ENCODE measurements at regions not wholly inside any gene's neighbourhood (a gene's known extent, or its start where the extent isn't known, plus 50 kb on each side); places are given as distances from the start of the nearest gene placed in this dataset.

DNA sequence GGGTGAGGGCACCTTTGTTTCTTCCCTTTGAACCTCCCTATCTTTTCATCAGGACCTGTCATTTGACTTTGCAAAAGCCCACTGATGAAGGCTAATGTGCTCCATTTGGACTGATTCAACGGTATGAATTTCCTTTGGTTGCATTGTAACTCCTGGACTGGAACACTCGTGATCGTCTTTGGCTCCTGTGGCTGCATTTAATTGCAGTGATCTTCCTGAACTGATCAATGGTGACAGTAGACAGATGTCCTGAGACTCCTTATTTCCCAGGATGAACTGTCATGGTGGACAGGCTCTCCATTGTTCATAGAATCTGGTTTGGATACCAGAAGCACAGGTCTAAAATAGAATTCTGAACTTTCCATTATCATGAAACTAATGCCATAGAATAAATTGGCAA lies 224.8 kb upstream of the GAP43 start:
- peaks cover 9% of the 10 kb centered on the region for H3K4me1 ChIP-seq (ENCODE audit: control insufficient read depth, insufficient read depth, low read length)
- no peak overlapping the region for H2BK15ac ChIP-seq (ENCODE audit: low read depth, low read length)
- H2BK5ac ChIP-seq (ENCODE audit: low read depth, low read length, poor library complexity, severe bottlenecking), result no peak overlapping the region
- no peaks in the 10 kb centered on the region for H3K27me3 ChIP-seq (ENCODE audit: control insufficient read depth, insufficient read depth, low read length)
- WGBS, 2 experiments (ENCODE audit: extremely low coverage in 2 of 2, insufficient read length in 1 of 2), result 100% methylated on average over 1 of the region's 3 CpGs; no CpG with 5 or more reads in 1 of the 2 experiments
- no peak overlapping the region for H4K5ac ChIP-seq (ENCODE audit: low read depth, low read length)
- BruUV-seq (replicated peaks), result no TSS peak
- H3K14ac ChIP-seq (replicated peaks; ENCODE audit: low read depth, low read length), result no peak overlapping the region
- in situ Hi-C loops (cut with MboI; ENCODE audit: low sequenced_read_pairs) (no loop called here), dilution Hi-C loops (cut with HindIII; ENCODE audit: low sequenced_read_pairs, unreplicated experiment) (no loop called here), intact Hi-C loops (cut with micrococcal nuclease) (no loop called here)
- no peaks in the 10 kb centered on the region for H3K9me3 ChIP-seq (ENCODE audit: control insufficient read depth, insufficient read depth, low read length)
- no peak overlapping the region for H3K18ac ChIP-seq (ENCODE audit: low read depth, low read length)
- no peak overlapping the region for H3K27ac ChIP-seq (ENCODE audit: insufficient read depth, low read length)
- no peak overlapping the region for H2BK120ac ChIP-seq (ENCODE audit: low read depth, low read length)
- no peak overlapping the region for H3K4ac ChIP-seq (ENCODE audit: low read depth, low read length)
- no peak overlapping the region for H4K91ac ChIP-seq (ENCODE audit: insufficient read depth, low read depth, low read length)
- CTCF ChIA-PET, result no interaction called here
- no peak overlapping the region for H2AFZ ChIP-seq (replicated peaks; ENCODE audit: low read length, poor library complexity)
- H3K9me1 ChIP-seq (ENCODE audit: insufficient read depth, low read length), result no peaks in the 10 kb centered on the region; the same call in 1 of the 2 replicates
- TF ChIP-seq NFE2L2 (IDR thresholded peaks at IDR 0.05; ENCODE audit: low read depth, low read length), result no peak
- no peak for TF ChIP-seq SMC3 (IDR thresholded peaks at IDR 0.05; ENCODE audit: low read depth, low read length)
- no peak for TF ChIP-seq RAD21 (IDR thresholded peaks at IDR 0.05; ENCODE audit: low read length)
- no peak for TF ChIP-seq CEBPB (IDR thresholded peaks at IDR 0.05; ENCODE audit: low read depth, low read length)
- TF ChIP-seq RFX5 (IDR thresholded peaks at IDR 0.05; ENCODE audit: low read depth, low read length), result no peak
- no peak for TF ChIP-seq BHLHE40 (IDR thresholded peaks at IDR 0.05; ENCODE audit: low read depth, low read length)
- no peak for TF ChIP-seq CHD1 (IDR thresholded peaks at IDR 0.05; ENCODE audit: low read depth, low read length)
- TF ChIP-seq MXI1 (IDR thresholded peaks at IDR 0.05; ENCODE audit: borderline replicate concordance, low read depth, low read length), result no peak
- no peak for TF ChIP-seq RCOR1 (IDR thresholded peaks at IDR 0.05; ENCODE audit: insufficient replicate concordance, low read length)
- TF ChIP-seq, protein P1, sequence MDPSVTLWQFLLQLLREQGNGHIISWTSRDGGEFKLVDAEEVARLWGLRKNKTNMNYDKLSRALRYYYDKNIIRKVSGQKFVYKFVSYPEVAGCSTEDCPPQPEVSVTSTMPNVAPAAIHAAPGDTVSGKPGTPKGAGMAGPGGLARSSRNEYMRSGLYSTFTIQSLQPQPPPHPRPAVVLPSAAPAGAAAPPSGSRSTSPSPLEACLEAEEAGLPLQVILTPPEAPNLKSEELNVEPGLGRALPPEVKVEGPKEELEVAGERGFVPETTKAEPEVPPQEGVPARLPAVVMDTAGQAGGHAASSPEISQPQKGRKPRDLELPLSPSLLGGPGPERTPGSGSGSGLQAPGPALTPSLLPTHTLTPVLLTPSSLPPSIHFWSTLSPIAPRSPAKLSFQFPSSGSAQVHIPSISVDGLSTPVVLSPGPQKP (IDR thresholded peaks at IDR 0.05; ENCODE audit: borderline replicate concordance, low read depth, low read length), result no peak
- no peak for TF ChIP-seq CTCF (conservative IDR thresholded peaks at IDR 0.05; ENCODE audit: low read depth, low read length)
- no peak for TF ChIP-seq MAFK (IDR thresholded peaks at IDR 0.05; ENCODE audit: low read depth, low read length)
- TF ChIP-seq, protein P2, sequence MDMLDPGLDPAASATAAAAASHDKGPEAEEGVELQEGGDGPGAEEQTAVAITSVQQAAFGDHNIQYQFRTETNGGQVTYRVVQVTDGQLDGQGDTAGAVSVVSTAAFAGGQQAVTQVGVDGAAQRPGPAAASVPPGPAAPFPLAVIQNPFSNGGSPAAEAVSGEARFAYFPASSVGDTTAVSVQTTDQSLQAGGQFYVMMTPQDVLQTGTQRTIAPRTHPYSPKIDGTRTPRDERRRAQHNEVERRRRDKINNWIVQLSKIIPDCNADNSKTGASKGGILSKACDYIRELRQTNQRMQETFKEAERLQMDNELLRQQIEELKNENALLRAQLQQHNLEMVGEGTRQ (IDR thresholded peaks at IDR 0.05; ENCODE audit: low read depth, low read length), result no peak
- no peak for TF ChIP-seq POLR2A (IDR thresholded peaks at IDR 0.05; ENCODE audit: low read depth, low read length)
- no peak for TF ChIP-seq MAZ (IDR thresholded peaks at IDR 0.05; ENCODE audit: borderline replicate concordance, low read depth, low read length)
- no peak for TF ChIP-seq FOS (IDR thresholded peaks at IDR 0.05; ENCODE audit: low read depth, low read length)
- H4K8ac ChIP-seq (ENCODE audit: low read depth in 2 of 2, low read length in 2 of 2), result no peak overlapping the region
- H2AK5ac ChIP-seq (ENCODE audit: low read depth, low read length), result no peak overlapping the region
- ATAC-seq (ENCODE audit: low read depth), result no peak
- H3K56ac ChIP-seq (ENCODE audit: extremely low read depth, insufficient read depth, low read length), result no peak overlapping the region
- H4K20me1 ChIP-seq (ENCODE audit: insufficient read depth, low read length), result no peaks in the 10 kb centered on the region
- POLR2A ChIA-PET (ENCODE audit: unreplicated experiment), result no interaction called here
- no peak overlapping the region for H3K9ac ChIP-seq (ENCODE audit: low read depth, low read length)
- no peak overlapping the region for H3K23ac ChIP-seq (ENCODE audit: low read depth, low read length)
- no peak overlapping the region for H3K4me2 ChIP-seq (ENCODE audit: low read depth, low read length)
- H2AK9ac ChIP-seq (replicated peaks; ENCODE audit: low read depth, low read length, poor library complexity), result no peak overlapping the region
- DNase-seq, result no peak
- no peaks in the 10 kb centered on the region for H3K79me1 ChIP-seq (ENCODE audit: low read depth in 1 of 2, low read length in 2 of 2)
- no peaks in the 10 kb centered on the region for H3K36me3 ChIP-seq (ENCODE audit: control insufficient read depth, insufficient read depth, low read length)
- H3K4me3 ChIP-seq (ENCODE audit: insufficient read depth, low read depth, low read length), result no peak overlapping the region
- H2BK20ac ChIP-seq (ENCODE audit: low read depth, low read length), result no peak overlapping the region; the same call in 1 of the 2 replicates
